ENCODE measurements at regions not wholly inside any gene's neighbourhood (a gene's known extent, or its start where the extent isn't known, plus 50 kb on each side); places are given as distances from the start of the nearest gene placed in this dataset.

DNA sequence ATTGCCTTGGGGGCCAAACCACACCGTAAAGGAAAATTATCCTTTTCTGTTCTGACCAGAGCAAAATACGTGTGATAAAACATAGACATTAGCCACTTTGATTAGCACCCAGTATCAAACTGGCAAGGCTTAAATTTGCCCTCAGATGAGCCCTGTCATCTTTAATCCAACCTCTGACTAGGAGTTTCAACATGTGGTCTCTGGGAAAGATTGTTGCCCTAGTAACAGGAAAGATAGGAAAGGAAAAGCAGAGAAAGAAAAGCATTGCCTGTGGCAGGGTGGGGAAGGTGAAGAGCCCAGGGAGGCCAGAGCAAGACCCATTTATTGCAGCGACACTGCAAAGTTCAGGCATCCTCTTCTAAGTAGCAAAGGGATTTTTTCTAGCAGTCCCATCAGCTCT, 181.5 kb upstream of the SCN7A start:
- TF ChIP-seq, protein P1, sequence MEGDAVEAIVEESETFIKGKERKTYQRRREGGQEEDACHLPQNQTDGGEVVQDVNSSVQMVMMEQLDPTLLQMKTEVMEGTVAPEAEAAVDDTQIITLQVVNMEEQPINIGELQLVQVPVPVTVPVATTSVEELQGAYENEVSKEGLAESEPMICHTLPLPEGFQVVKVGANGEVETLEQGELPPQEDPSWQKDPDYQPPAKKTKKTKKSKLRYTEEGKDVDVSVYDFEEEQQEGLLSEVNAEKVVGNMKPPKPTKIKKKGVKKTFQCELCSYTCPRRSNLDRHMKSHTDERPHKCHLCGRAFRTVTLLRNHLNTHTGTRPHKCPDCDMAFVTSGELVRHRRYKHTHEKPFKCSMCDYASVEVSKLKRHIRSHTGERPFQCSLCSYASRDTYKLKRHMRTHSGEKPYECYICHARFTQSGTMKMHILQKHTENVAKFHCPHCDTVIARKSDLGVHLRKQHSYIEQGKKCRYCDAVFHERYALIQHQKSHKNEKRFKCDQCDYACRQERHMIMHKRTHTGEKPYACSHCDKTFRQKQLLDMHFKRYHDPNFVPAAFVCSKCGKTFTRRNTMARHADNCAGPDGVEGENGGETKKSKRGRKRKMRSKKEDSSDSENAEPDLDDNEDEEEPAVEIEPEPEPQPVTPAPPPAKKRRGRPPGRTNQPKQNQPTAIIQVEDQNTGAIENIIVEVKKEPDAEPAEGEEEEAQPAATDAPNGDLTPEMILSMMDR (IDR thresholded peaks at IDR 0.05): no peak
- TF ChIP-seq POLR2A (IDR thresholded peaks at IDR 0.05) (no peak), EP300 (IDR thresholded peaks at IDR 0.05) (no peak)

Data from tibial nerve (tissue), 4 donors.